HL-60 (cell line): ENCODE measurements at regions not wholly inside any gene's neighbourhood (a gene's known extent, or its start where the extent isn't known, plus 50 kb on each side); places are given as distances from the start of the nearest gene placed in this dataset.

Source experiments
- CTCF ChIP-seq: IDR thresholded peaks from one replicate; pipeline ENCODE4 v1.5.1; 2011; ENCODE audit warnings: low read length, control low read depth, inconsistent platforms; ENCODE audit not compliant: insufficient read depth
- POLR2AphosphoS5 ChIP-seq: IDR thresholded peaks from 2 replicates; pipeline ENCODE4 v1.6.1; 2012; ENCODE audit warnings: low read depth
- SPI1 ChIP-seq: IDR thresholded peaks from 2 replicates; pipeline ENCODE4 v1.6.1; 2012; ENCODE audit warnings: low read depth, mild to moderate bottlenecking, borderline replicate concordance

- TF ChIP-seq CTCF (no peak), SPI1 (no peak), POLR2AphosphoS5 (no peak)
Measured at GRCh38 chr6:114998492-114998891, 655.7 kb upstream of the HS3ST5 start.
